ENCODE measurements at regions not wholly inside any gene's neighbourhood (a gene's known extent, or its start where the extent isn't known, plus 50 kb on each side); places are given as distances from the start of the nearest gene placed in this dataset.

DNA sequence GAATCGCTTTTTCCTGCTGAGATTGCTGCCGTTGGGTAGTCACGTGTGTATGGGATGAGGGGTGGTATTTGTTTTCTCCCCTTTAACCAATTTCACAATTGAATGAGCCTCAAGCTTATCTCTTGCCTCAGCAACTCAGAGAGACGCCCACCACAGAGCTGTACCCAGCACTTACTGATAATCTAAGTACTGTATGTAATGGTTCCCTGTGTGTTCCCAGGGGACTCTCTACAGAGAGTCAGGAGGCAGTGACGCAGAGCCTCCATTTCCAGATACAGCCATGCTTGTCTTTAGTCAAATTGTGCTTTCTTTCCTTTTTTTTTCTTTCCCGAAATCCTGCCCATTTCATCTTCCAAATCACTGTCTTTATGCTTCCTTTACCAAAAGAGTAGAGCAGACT is 1102.1 kb upstream of the KLHL29 start (continued):
- TF ChIP-seq ZBTB21 (tag by site-specific recombination; IDR thresholded peaks at IDR 0.05): no peak

GRCh38 chr2:22283436-22283835 is 1101.5 kb upstream of the KLHL29 start:
- CTCF ChIA-PET: no interaction called here
- POLR2A ChIA-PET: no interaction called here
- no peak overlapping the region for H3K4me3 ChIP-seq (ENCODE audit: low read depth, low read length)
- no peak overlapping the region for H3K27ac ChIP-seq (ENCODE audit: extremely low read depth, low read depth, low read length)
- no peaks in the 10 kb centered on the region for H3K36me3 ChIP-seq (ENCODE audit: control insufficient read depth in 2 of 2, insufficient read depth in 1 of 2, low read length in 2 of 2)
- no peaks in the 10 kb centered on the region for H3K4me1 ChIP-seq (ENCODE audit: control insufficient read depth, insufficient read depth, low read length)
- TF ChIP-seq WT1 (tag by site-specific recombination; IDR thresholded peaks at IDR 0.05) (no peak), HOXD13 (CRISPR knock-in tag; IDR thresholded peaks at IDR 0.05; ENCODE audit: borderline replicate concordance) (no peak), ZNF830 (tag by site-specific recombination; IDR thresholded peaks at IDR 0.05; ENCODE audit: low read depth) (no peak)
- TF ChIP-seq, protein P1, sequence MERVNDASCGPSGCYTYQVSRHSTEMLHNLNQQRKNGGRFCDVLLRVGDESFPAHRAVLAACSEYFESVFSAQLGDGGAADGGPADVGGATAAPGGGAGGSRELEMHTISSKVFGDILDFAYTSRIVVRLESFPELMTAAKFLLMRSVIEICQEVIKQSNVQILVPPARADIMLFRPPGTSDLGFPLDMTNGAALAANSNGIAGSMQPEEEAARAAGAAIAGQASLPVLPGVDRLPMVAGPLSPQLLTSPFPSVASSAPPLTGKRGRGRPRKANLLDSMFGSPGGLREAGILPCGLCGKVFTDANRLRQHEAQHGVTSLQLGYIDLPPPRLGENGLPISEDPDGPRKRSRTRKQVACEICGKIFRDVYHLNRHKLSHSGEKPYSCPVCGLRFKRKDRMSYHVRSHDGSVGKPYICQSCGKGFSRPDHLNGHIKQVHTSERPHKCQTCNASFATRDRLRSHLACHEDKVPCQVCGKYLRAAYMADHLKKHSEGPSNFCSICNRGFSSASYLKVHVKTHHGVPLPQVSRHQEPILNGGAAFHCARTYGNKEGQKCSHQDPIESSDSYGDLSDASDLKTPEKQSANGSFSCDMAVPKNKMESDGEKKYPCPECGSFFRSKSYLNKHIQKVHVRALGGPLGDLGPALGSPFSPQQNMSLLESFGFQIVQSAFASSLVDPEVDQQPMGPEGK (tag by site-specific recombination; IDR thresholded peaks at IDR 0.05): no peak
- H3K9me3 ChIP-seq (ENCODE audit: control insufficient read depth, insufficient read depth, low read depth, low read length): no peaks in the 10 kb centered on the region

DNA sequence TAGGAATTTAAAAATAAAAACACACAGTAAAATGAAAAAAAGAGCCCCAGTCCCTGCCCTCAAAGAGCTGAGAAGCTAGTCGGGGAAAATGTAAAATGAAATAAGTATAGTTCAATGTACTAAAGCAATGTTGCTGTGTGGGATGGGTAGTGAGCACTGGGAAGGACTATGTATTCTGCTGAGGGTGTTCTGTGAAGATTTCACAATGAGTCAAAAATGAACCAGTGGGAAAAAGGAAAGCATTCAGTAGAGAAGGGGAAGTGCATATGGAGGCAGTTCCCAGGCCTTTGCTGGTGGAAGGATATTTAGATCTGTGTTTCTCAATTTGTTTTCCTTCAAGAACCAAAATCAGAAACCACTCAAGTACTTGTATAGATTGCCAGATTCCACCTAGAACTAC is 1094.7 kb upstream of the KLHL29 start:
- no peaks in the 10 kb centered on the region for H3K36me3 ChIP-seq (ENCODE audit: control insufficient read depth in 2 of 2, insufficient read depth in 1 of 2, low read length in 2 of 2)
- ChIA-PET CTCF (no interaction called here), POLR2A (no interaction called here)
- H3K27ac ChIP-seq (ENCODE audit: extremely low read depth, low read depth, low read length): no peak overlapping the region
- H3K9me3 ChIP-seq (ENCODE audit: control insufficient read depth, insufficient read depth, low read depth, low read length): no peaks in the 10 kb centered on the region
- H3K4me3 ChIP-seq (ENCODE audit: low read depth, low read length): no peak overlapping the region
- TF ChIP-seq, protein P2, sequence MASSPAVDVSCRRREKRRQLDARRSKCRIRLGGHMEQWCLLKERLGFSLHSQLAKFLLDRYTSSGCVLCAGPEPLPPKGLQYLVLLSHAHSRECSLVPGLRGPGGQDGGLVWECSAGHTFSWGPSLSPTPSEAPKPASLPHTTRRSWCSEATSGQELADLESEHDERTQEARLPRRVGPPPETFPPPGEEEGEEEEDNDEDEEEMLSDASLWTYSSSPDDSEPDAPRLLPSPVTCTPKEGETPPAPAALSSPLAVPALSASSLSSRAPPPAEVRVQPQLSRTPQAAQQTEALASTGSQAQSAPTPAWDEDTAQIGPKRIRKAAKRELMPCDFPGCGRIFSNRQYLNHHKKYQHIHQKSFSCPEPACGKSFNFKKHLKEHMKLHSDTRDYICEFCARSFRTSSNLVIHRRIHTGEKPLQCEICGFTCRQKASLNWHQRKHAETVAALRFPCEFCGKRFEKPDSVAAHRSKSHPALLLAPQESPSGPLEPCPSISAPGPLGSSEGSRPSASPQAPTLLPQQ (tag by site-specific recombination; IDR thresholded peaks at IDR 0.05): no peak
- TF ChIP-seq ZNF366 (tag by site-specific recombination; conservative IDR thresholded peaks at IDR 0.05) (no peak), RBAK (tag by site-specific recombination; IDR thresholded peaks at IDR 0.05) (no peak), ZNF2 (tag by site-specific recombination; IDR thresholded peaks at IDR 0.05) (no peak), ZBTB1 (tag by site-specific recombination; IDR thresholded peaks at IDR 0.05) (no peak), ZNF433 (tag by site-specific recombination; IDR thresholded peaks at IDR 0.05; ENCODE audit: low read depth) (no peak), HOXC10 (CRISPR knock-in tag; IDR thresholded peaks at IDR 0.05) (no peak), ZNF549 (tag by site-specific recombination; IDR thresholded peaks at IDR 0.05) (no peak), SALL2 (tag by site-specific recombination; IDR thresholded peaks at IDR 0.05; ENCODE audit: borderline replicate concordance) (no peak), ZFHX2 (tag by site-specific recombination; conservative IDR thresholded peaks at IDR 0.05) (no peak), GLIS2 (tag by site-specific recombination; IDR thresholded peaks at IDR 0.05) (no peak), ZNF302 (tag by site-specific recombination; IDR thresholded peaks at IDR 0.05; ENCODE audit: low read depth) (no peak), ZXDB (tag by site-specific recombination; IDR thresholded peaks at IDR 0.05) (no peak)
- TF ChIP-seq, protein P3, sequence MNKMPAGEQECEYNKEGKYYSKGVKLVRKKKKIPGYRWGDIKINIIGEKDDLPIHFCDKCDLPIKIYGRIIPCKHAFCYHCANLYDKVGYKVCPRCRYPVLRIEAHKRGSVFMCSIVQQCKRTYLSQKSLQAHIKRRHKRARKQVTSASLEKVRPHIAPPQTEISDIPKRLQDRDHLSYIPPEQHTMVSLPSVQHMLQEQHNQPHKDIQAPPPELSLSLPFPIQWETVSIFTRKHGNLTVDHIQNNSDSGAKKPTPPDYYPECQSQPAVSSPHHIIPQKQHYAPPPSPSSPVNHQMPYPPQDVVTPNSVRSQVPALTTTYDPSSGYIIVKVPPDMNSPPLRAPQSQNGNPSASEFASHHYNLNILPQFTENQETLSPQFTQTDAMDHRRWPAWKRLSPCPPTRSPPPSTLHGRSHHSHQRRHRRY (tag by site-specific recombination; IDR thresholded peaks at IDR 0.05): no peak
- TF ChIP-seq, protein P4, sequence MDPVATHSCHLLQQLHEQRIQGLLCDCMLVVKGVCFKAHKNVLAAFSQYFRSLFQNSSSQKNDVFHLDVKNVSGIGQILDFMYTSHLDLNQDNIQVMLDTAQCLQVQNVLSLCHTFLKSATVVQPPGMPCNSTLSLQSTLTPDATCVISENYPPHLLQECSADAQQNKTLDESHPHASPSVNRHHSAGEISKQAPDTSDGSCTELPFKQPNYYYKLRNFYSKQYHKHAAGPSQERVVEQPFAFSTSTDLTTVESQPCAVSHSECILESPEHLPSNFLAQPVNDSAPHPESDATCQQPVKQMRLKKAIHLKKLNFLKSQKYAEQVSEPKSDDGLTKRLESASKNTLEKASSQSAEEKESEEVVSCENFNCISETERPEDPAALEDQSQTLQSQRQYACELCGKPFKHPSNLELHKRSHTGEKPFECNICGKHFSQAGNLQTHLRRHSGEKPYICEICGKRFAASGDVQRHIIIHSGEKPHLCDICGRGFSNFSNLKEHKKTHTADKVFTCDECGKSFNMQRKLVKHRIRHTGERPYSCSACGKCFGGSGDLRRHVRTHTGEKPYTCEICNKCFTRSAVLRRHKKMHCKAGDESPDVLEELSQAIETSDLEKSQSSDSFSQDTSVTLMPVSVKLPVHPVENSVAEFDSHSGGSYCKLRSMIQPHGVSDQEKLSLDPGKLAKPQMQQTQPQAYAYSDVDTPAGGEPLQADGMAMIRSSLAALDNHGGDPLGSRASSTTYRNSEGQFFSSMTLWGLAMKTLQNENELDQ (tag by site-specific recombination; IDR thresholded peaks at IDR 0.05; ENCODE audit: low read depth): no peak
- TF ChIP-seq, protein P5, sequence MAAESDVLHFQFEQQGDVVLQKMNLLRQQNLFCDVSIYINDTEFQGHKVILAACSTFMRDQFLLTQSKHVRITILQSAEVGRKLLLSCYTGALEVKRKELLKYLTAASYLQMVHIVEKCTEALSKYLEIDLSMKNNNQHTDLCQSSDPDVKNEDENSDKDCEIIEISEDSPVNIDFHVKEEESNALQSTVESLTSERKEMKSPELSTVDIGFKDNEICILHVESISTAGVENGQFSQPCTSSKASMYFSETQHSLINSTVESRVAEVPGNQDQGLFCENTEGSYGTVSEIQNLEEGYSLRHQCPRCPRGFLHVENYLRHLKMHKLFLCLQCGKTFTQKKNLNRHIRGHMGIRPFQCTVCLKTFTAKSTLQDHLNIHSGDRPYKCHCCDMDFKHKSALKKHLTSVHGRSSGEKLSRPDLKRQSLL (tag by site-specific recombination; IDR thresholded peaks at IDR 0.05): no peak
- no peaks in the 10 kb centered on the region for H3K4me1 ChIP-seq (ENCODE audit: control insufficient read depth, insufficient read depth, low read length)

Measured in HEK293 (cell line).